A549 (cell line): ENCODE measurements at regions not wholly inside any gene's neighbourhood (a gene's known extent, or its start where the extent isn't known, plus 50 kb on each side); places are given as distances from the start of the nearest gene placed in this dataset.

Source experiments
- ATAC-seq, 2 experiments: fragments of 200-7000 bp in 1 of 2; fragments of >200 bp in 1 of 2; cut with Nextera tagmentation in 1 of 2; cut with Tn5 transposase in 1 of 2; 3 replicates each; pipeline versions ENCODE4 v1.8.0 to v1.9.1; 2018 to 2020; ENCODE audit warnings: mild to moderate bottlenecking in 1 of 2, moderate library complexity in 1 of 2
- CTCF ChIA-PET: fragments of 300-600 bp; sonication (Branson Sonifier 250); formaldehyde crosslinking; extraction: SDS; loops from one replicate; lab custom pipeline; 2021; ENCODE audit warnings: antibody characterized with exemption, inconsistent platforms; lab: Yijun Ruan, JAX
- POLR2A ChIA-PET: fragments of 350-600 bp; formaldehyde crosslinking; extraction: SDS; loops from one replicate; lab custom pipeline; 2021; ENCODE audit warnings: antibody characterized with exemption, inconsistent platforms; lab: Yijun Ruan, JAX
- DNase-seq, 2 experiments: peaks; one replicate each; pipeline versions ENCODE4 v3.0.0 to v3.0.0-alpha.2; 2011 to 2016; ENCODE audit warnings: low read depth in 1 of 2, low spot score in 1 of 2
- FAIRE-seq: peaks from 2 replicates; lab custom pipeline; 2011; peaks lifted over from hg19 to GRCh38; lab: Jason Lieb, UNC
- H3K27ac ChIP-seq, 2 experiments: fragments of >200 bp; sonication (Bioruptor Twin); formaldehyde crosslinking; 3 replicates each; pipeline ENCODE4 v1.5.1; 2016 to 2017
- H3K4me1 ChIP-seq: fragments of >200 bp; sonication (Bioruptor Twin); formaldehyde crosslinking; 3 replicates; pipeline ENCODE4 v1.6.1; 2016
- H3K4me2 ChIP-seq: fragments of >200 bp; sonication (Bioruptor Twin); formaldehyde crosslinking; 3 replicates; pipeline ENCODE4 v1.6.1; 2016
- H3K4me3 ChIP-seq: fragments of >200 bp; sonication (Bioruptor Twin); formaldehyde crosslinking; 3 replicates; pipeline ENCODE4 v1.5.1; 2016
- H3K9me3 ChIP-seq: fragments of >200 bp; sonication (Bioruptor Twin); formaldehyde crosslinking; 3 replicates; pipeline ENCODE4 v1.6.1; 2016
- CBX2 ChIP-seq: fragments of 200-600 bp; sonication (generic); IDR thresholded peaks from 2 replicates; pipeline ENCODE4 v1.6.1; 2016; ENCODE audit warnings: low read depth, mild to moderate bottlenecking, borderline replicate concordance
- CBX8 ChIP-seq: fragments of 200-600 bp; sonication (generic); IDR thresholded peaks from 2 replicates; pipeline ENCODE4 v1.6.1; 2016
- CEBPB ChIP-seq, 2 experiments: fragments of >200 bp in 1 of 2; sonication (Bioruptor Twin) in 1 of 2; formaldehyde crosslinking in 1 of 2; IDR thresholded peaks; 2 replicates each; pipeline ENCODE4 v1.6.1; 2012 to 2016
- CHD4 ChIP-seq: fragments of 200-600 bp; sonication (generic); IDR thresholded peaks from 2 replicates; pipeline ENCODE4 v1.6.1; 2016; ENCODE audit warnings: antibody characterized with exemption, mild to moderate bottlenecking, borderline replicate concordance
- EHMT2 ChIP-seq: fragments of 200-600 bp; sonication (generic); IDR thresholded peaks from 2 replicates; pipeline ENCODE4 v1.6.1; 2016; ENCODE audit warnings: antibody characterized with exemption, low read depth, mild to moderate bottlenecking, moderate library complexity
- ELK1 ChIP-seq: fragments of 150-350 bp; IDR thresholded peaks from 2 replicates; pipeline ENCODE4 v1.6.1; 2014; ENCODE audit warnings: low read depth, mild to moderate bottlenecking, low read length
- FOSL2 ChIP-seq, 2 experiments: fragments of 450-650 bp in 1 of 2; fragments of >200 bp in 1 of 2; sonication (Bioruptor Twin) in 1 of 2; formaldehyde crosslinking; IDR thresholded peaks; 2 replicates each; pipeline versions ENCODE4 v1.5.0 to v1.6.1; 2016 to 2020; ENCODE audit warnings: mild to moderate bottlenecking in 1 of 2, moderate library complexity in 1 of 2
- FOXS1 ChIP-seq: fragments of 250-450 bp; sonication (Bioruptor Pico); IDR thresholded peaks from 2 replicates; pipeline ENCODE4 v1.5.0; 2020; ENCODE audit warnings: mild to moderate bottlenecking, moderate library complexity
- HES2 ChIP-seq: fragments of >200 bp; sonication (Bioruptor Twin); formaldehyde crosslinking; IDR thresholded peaks from 2 replicates; pipeline ENCODE4 v1.6.1; 2016
- HMGXB4 ChIP-seq: fragments of 250-450 bp; sonication (Bioruptor Pico); IDR thresholded peaks from 2 replicates; pipeline ENCODE4 v1.5.0; 2021; ENCODE audit warnings: mild to moderate bottlenecking, moderate library complexity, borderline replicate concordance
- HOXA7 ChIP-seq: fragments of 250-450 bp; sonication (Bioruptor Pico); IDR thresholded peaks from 2 replicates; pipeline ENCODE4 v1.5.0; 2020; ENCODE audit warnings: mild to moderate bottlenecking, moderate library complexity
- HOXB13 ChIP-seq: fragments of 250-450 bp; sonication (Bioruptor Pico); IDR thresholded peaks from 2 replicates; pipeline ENCODE4 v1.5.0; 2020; ENCODE audit warnings: low read depth, mild to moderate bottlenecking, moderate library complexity
- JUN ChIP-seq, 2 experiments: fragments of >200 bp; sonication (Bioruptor Twin); formaldehyde crosslinking; IDR thresholded peaks; 2 replicates in 1 of 2; 3 replicates in 1 of 2; pipeline ENCODE4 v1.6.1; 2016 to 2017
- KDM1A ChIP-seq: fragments of 200-600 bp; sonication (generic); IDR thresholded peaks from 2 replicates; pipeline ENCODE4 v1.6.1; 2016; ENCODE audit warnings: low read depth, mild to moderate bottlenecking
- KDM5A ChIP-seq: fragments of 200-600 bp; sonication (generic); IDR thresholded peaks from 2 replicates; pipeline ENCODE4 v1.6.1; 2016; ENCODE audit warnings: antibody characterized with exemption, mild to moderate bottlenecking
- MAFK ChIP-seq: fragments of 450-650 bp; IDR thresholded peaks from 2 replicates; pipeline ENCODE4 v1.6.1; 2014; ENCODE audit not compliant: partially characterized antibody
- MYC ChIP-seq: IDR thresholded peaks from 2 replicates; pipeline ENCODE4 v1.6.1; 2012; ENCODE audit warnings: mild to moderate bottlenecking, inconsistent platforms, low read length, improper control_type of control experiment, borderline replicate concordance
- NPAS2 ChIP-seq: fragments of 250-450 bp; sonication (Bioruptor Pico); IDR thresholded peaks from 2 replicates; pipeline ENCODE4 v1.8.0; 2022; ENCODE audit warnings: mild to moderate bottlenecking, moderate library complexity, borderline replicate concordance
- NR3C1 ChIP-seq: fragments of >200 bp; sonication (Bioruptor Twin); formaldehyde crosslinking; IDR thresholded peaks from 3 replicates; pipeline ENCODE4 v1.6.1; 2017
- RARB ChIP-seq: fragments of 250-450 bp; sonication (Bioruptor Pico); IDR thresholded peaks from 2 replicates; pipeline ENCODE4 v1.8.0; 2021; ENCODE audit warnings: mild to moderate bottlenecking, moderate library complexity
- RNF2 ChIP-seq: fragments of 200-600 bp; sonication (generic); IDR thresholded peaks from 2 replicates; pipeline ENCODE4 v1.6.1; 2016; ENCODE audit warnings: low read depth, mild to moderate bottlenecking, antibody characterized with exemption, moderate library complexity, borderline replicate concordance
- TFCP2L1 ChIP-seq: fragments of 250-450 bp; sonication (Bioruptor Pico); IDR thresholded peaks from 2 replicates; pipeline ENCODE4 v1.5.0; 2021; ENCODE audit warnings: mild to moderate bottlenecking
- TP53 ChIP-seq: fragments of 250-450 bp; sonication (Bioruptor Pico); IDR thresholded peaks from 2 replicates; pipeline ENCODE4 v1.5.0; 2021; ENCODE audit warnings: mild to moderate bottlenecking, moderate library complexity
- ZFP36 ChIP-seq: fragments of 450-650 bp; IDR thresholded peaks from 2 replicates; pipeline ENCODE4 v1.6.1; 2014; ENCODE audit warnings: borderline replicate concordance; ENCODE audit not compliant: partially characterized antibody
- ZNF302 ChIP-seq: fragments of 250-450 bp; sonication (Bioruptor Pico); IDR thresholded peaks from 2 replicates; pipeline ENCODE4 v1.9.0; 2021; ENCODE audit warnings: inconsistent platforms, mild to moderate bottlenecking, moderate library complexity
- TF ChIP-seq, protein P1 (sequence below): fragments of 450-650 bp; IDR thresholded peaks from 2 replicates; pipeline ENCODE4 v1.6.1; 2014; ENCODE audit warnings: antibody characterized with exemption

- no peak for TF ChIP-seq ELK1
- no peak for TF ChIP-seq CBX8
- no peak for TF ChIP-seq TP53 (CRISPR knock-in tag)
- TF ChIP-seq TFCP2L1 (CRISPR knock-in tag), result no peak
- no peak for TF ChIP-seq KDM1A
- TF ChIP-seq MAFK, result no peak
- no peak for TF ChIP-seq ZFP36
These were observed 1454.8 kb downstream of the RPA4 start (continued) for GRCh38 chrX:98338544-98338943.

GRCh38 chrX:98350940-98351339 is 1467.2 kb downstream of the RPA4 start:
- FAIRE-seq (no peak), ATAC-seq (no peak), DNase-seq (no peak)
- ChIA-PET CTCF (no interaction called here), POLR2A (no interaction called here)
- Histone ChIP-seq H3K27ac (no peak overlapping the region), H3K4me3 (no peak overlapping the region), H3K9me3 (no peaks in the 10 kb centered on the region), H3K4me2 (no peak overlapping the region), H3K4me1 (no peaks in the 10 kb centered on the region)
- TF ChIP-seq MAFK (no peak), HOXA7 (CRISPR knock-in tag) (no peak), HOXB13 (CRISPR knock-in tag) (no peak), RNF2 (no peak), CBX2 (no peak), RARB (CRISPR knock-in tag) (no peak), HES2 (no peak), HMGXB4 (no peak), MYC (no peak), EHMT2 (no peak), TFCP2L1 (CRISPR knock-in tag) (no peak), NR3C1 (no peak), ELK1 (no peak)

GRCh38 chrX:98357146-98357545 is 1473.4 kb downstream of the RPA4 start:
- no peak for DNase-seq
- Histone ChIP-seq H3K4me3 (no peak overlapping the region), H3K9me3 (no peaks in the 10 kb centered on the region), H3K4me2 (no peak overlapping the region), H3K27ac (no peak overlapping the region), H3K4me1 (no peaks in the 10 kb centered on the region)
- no peak for ATAC-seq
- POLR2A ChIA-PET, result no interaction called here
- CTCF ChIA-PET, result no interaction called here
- FAIRE-seq, result no peak
- no peak for TF ChIP-seq JUN (IDR thresholded peaks at IDR 0.05)
- TF ChIP-seq ZNF302 (CRISPR knock-in tag), result no peak
- TF ChIP-seq ELK1, result no peak
- no peak for TF ChIP-seq KDM5A
- no peak for TF ChIP-seq CHD4
- no peak for TF ChIP-seq NPAS2 (CRISPR knock-in tag)
- no peak for TF ChIP-seq FOSL2 (IDR thresholded peaks at IDR 0.05)
- TF ChIP-seq FOSL2 (CRISPR knock-in tag; IDR thresholded peaks at IDR 0.05), result no peak
- TF ChIP-seq, protein P1, sequence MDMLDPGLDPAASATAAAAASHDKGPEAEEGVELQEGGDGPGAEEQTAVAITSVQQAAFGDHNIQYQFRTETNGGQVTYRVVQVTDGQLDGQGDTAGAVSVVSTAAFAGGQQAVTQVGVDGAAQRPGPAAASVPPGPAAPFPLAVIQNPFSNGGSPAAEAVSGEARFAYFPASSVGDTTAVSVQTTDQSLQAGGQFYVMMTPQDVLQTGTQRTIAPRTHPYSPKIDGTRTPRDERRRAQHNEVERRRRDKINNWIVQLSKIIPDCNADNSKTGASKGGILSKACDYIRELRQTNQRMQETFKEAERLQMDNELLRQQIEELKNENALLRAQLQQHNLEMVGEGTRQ, result no peak
- no peak for TF ChIP-seq HOXA7 (CRISPR knock-in tag)
- TF ChIP-seq CEBPB (IDR thresholded peaks at IDR 0.05), result no peak
- TF ChIP-seq CBX2, result no peak
- TF ChIP-seq HOXB13 (CRISPR knock-in tag), result no peak
- TF ChIP-seq HMGXB4, result no peak
- no peak for TF ChIP-seq CBX8
- no peak for TF ChIP-seq ZFP36
- no peak for TF ChIP-seq FOXS1 (CRISPR knock-in tag)
- TF ChIP-seq, all 56 proteins: peak for 0
